H9 (cell line): ENCODE measurements at regions not wholly inside any gene's neighbourhood (a gene's known extent, or its start where the extent isn't known, plus 50 kb on each side); places are given as distances from the start of the nearest gene placed in this dataset.

Source experiments
- DNase-seq: peaks from one replicate; pipeline ENCODE4 v3.0.0-alpha.2; 2017
- H2AFZ ChIP-seq: one replicate; pipeline ENCODE4 v1.6.1; 2013; ENCODE audit warnings: mild to moderate bottlenecking, low read length, control low read depth, moderate library complexity
- H2AK5ac ChIP-seq: 2 replicates; pipeline ENCODE4 v1.6.1; 2013; ENCODE audit warnings: low read length, control low read depth, mixed read lengths; ENCODE audit not compliant: insufficient read length
- H2BK120ac ChIP-seq: one replicate; pipeline ENCODE4 v1.6.1; 2013; ENCODE audit warnings: low read depth, mild to moderate bottlenecking, low read length, control low read depth, inconsistent platforms; ENCODE audit not compliant: poor library complexity, severe bottlenecking
- H2BK12ac ChIP-seq: 2 replicates; pipeline ENCODE4 v1.6.1; 2013; ENCODE audit warnings: low read length, control low read depth, mixed read lengths, low read depth; ENCODE audit not compliant: insufficient read length
- H2BK15ac ChIP-seq: 2 replicates; pipeline ENCODE4 v1.6.1; 2013; ENCODE audit warnings: low read depth, low read length, control low read depth
- H2BK20ac ChIP-seq: one replicate; pipeline ENCODE4 v1.6.1; 2013; ENCODE audit warnings: low read depth, mild to moderate bottlenecking, low read length, control low read depth, inconsistent platforms; ENCODE audit not compliant: poor library complexity, severe bottlenecking
- H2BK5ac ChIP-seq: 2 replicates; pipeline ENCODE4 v1.6.1; 2013; ENCODE audit warnings: low read length, control low read depth, mixed read lengths; ENCODE audit not compliant: insufficient read length
- H3K14ac ChIP-seq: 2 replicates; pipeline ENCODE4 v1.6.1; 2013; ENCODE audit warnings: low read length, control low read depth; ENCODE audit not compliant: insufficient read depth
- H3K18ac ChIP-seq: 2 replicates; pipeline ENCODE4 v1.6.1; 2013; ENCODE audit warnings: low read depth, mild to moderate bottlenecking, mixed read lengths, low read length, control low read depth; ENCODE audit not compliant: insufficient read length
- H3K23ac ChIP-seq: 2 replicates; pipeline ENCODE4 v1.6.1; 2013; ENCODE audit warnings: low read length, control low read depth, mixed read lengths, low read depth; ENCODE audit not compliant: insufficient read length
- H3K23me2 ChIP-seq: 2 replicates; pipeline ENCODE4 v1.6.1; 2013; ENCODE audit warnings: low read depth, mild to moderate bottlenecking, mixed read lengths, low read length, control low read depth; ENCODE audit not compliant: insufficient read length, poor library complexity, severe bottlenecking
- H3K27ac ChIP-seq: 2 replicates; pipeline ENCODE4 v1.5.1; 2013; ENCODE audit warnings: low read length, control low read depth, mixed read lengths, low read depth; ENCODE audit not compliant: insufficient read length
- H3K27me3 ChIP-seq: 2 replicates; pipeline ENCODE4 v1.6.1; 2013; ENCODE audit warnings: low read length, control low read depth, inconsistent platforms; ENCODE audit not compliant: insufficient read depth
- H3K4ac ChIP-seq: 2 replicates; pipeline ENCODE4 v1.6.1; 2013; ENCODE audit warnings: low read depth, mild to moderate bottlenecking, control low read depth, inconsistent platforms, low read length, moderate library complexity
- H3K4me1 ChIP-seq: 2 replicates; pipeline ENCODE4 v1.6.1; 2013; ENCODE audit warnings: low read length, control low read depth, inconsistent platforms; ENCODE audit not compliant: insufficient read depth
- H3K4me2 ChIP-seq: 2 replicates; pipeline ENCODE4 v1.6.1; 2013; ENCODE audit warnings: low read length, control low read depth, mixed read lengths; ENCODE audit not compliant: insufficient read length, insufficient read depth
- H3K56ac ChIP-seq: 2 replicates; pipeline ENCODE4 v1.6.1; 2013; ENCODE audit warnings: low read depth, mild to moderate bottlenecking, mixed read lengths, low read length, control low read depth; ENCODE audit not compliant: insufficient read length
- H3K79me1 ChIP-seq: 2 replicates; pipeline ENCODE4 v1.6.1; 2013; ENCODE audit warnings: low read depth, mild to moderate bottlenecking, moderate library complexity, low read length, control low read depth, inconsistent platforms; ENCODE audit not compliant: insufficient read depth, poor library complexity, severe bottlenecking
- H3K79me2 ChIP-seq: 2 replicates; pipeline ENCODE4 v1.6.1; 2013; ENCODE audit warnings: low read length, control low read depth, inconsistent platforms; ENCODE audit not compliant: insufficient read depth
- H3K9ac ChIP-seq: 2 replicates; pipeline ENCODE4 v1.6.1; 2013; ENCODE audit warnings: low read length, control low read depth, mixed read lengths; ENCODE audit not compliant: insufficient read length; ENCODE audit errors: extremely low read depth
- H3K9me3 ChIP-seq: one replicate; pipeline ENCODE4 v1.6.1; 2013; ENCODE audit warnings: low read depth, low read length, inconsistent platforms; ENCODE audit not compliant: control insufficient read depth
- H3T11ph ChIP-seq: one replicate; pipeline ENCODE4 v1.6.1; 2013; ENCODE audit warnings: mild to moderate bottlenecking, low read length, control low read depth, inconsistent platforms
- H4K20me1 ChIP-seq: one replicate; pipeline ENCODE4 v1.6.1; 2013; ENCODE audit not compliant: control insufficient read depth, insufficient read length, insufficient read depth
- H4K5ac ChIP-seq: 2 replicates; pipeline ENCODE4 v1.6.1; 2013; ENCODE audit warnings: low read depth, mild to moderate bottlenecking, mixed read lengths, low read length, control low read depth; ENCODE audit not compliant: insufficient read length
- H4K8ac ChIP-seq: replicated peaks from 2 replicates; pipeline ENCODE4 v1.6.1; 2013; ENCODE audit warnings: low read length, control low read depth, mixed read lengths, low read depth; ENCODE audit not compliant: insufficient read length
- H4K91ac ChIP-seq: 2 replicates; pipeline ENCODE4 v1.6.1; 2013; ENCODE audit warnings: low read depth, mild to moderate bottlenecking, moderate library complexity, mixed read lengths, low read length, control low read depth; ENCODE audit not compliant: insufficient read length
- H3K27ac Mint-ChIP-seq, 3 experiments: 2 replicates in 2 of 3; 3 replicates in 1 of 3; pipeline ENCODE4 v1.8.0; 2020 to 2021; ENCODE audit warnings: mixed read lengths in 3 of 3, mild to moderate bottlenecking in 1 of 3, moderate library complexity in 1 of 3
- H3K27me3 Mint-ChIP-seq: 2 replicates; pipeline ENCODE4 v1.8.0; 2021; ENCODE audit warnings: low read depth, mild to moderate bottlenecking, moderate library complexity, mixed read lengths
- H3K36me3 Mint-ChIP-seq, 3 experiments: 2 replicates in 2 of 3; 3 replicates in 1 of 3; pipeline ENCODE4 v1.8.0; 2020 to 2021; ENCODE audit warnings: low read depth in 3 of 3, mixed read lengths in 3 of 3; ENCODE audit not compliant: insufficient read depth in 1 of 3
- H3K4me1 Mint-ChIP-seq, 2 experiments: 2 replicates each; pipeline ENCODE4 v1.8.0; 2020; ENCODE audit warnings: mixed read lengths in 2 of 2
- H3K4me3 Mint-ChIP-seq, 2 experiments: 2 replicates in 1 of 2; 3 replicates in 1 of 2; pipeline ENCODE4 v1.8.0; 2020 to 2021; ENCODE audit warnings: mild to moderate bottlenecking in 2 of 2, mixed read lengths in 2 of 2, moderate library complexity in 1 of 2
- H3K9me3 Mint-ChIP-seq, 2 experiments: 2 replicates in 1 of 2; 3 replicates in 1 of 2; pipeline ENCODE4 v1.8.0; 2020; ENCODE audit warnings: mild to moderate bottlenecking in 2 of 2, mixed read lengths in 2 of 2, moderate library complexity in 1 of 2
- WGBS: extraction: QIAGEN DNeasy Blood & Tissue Kit; methylation state at CpG from one replicate; pipeline ENCODE4 v1.1.7; 2013; ENCODE audit warnings: missing lambda C conversion rate, low lambda C conversion rate, mixed read lengths; ENCODE audit not compliant: insufficient read length; ENCODE audit errors: extremely low coverage; 5-methylcytosine and 5-hydroxymethylcytosine counted together
- TF ChIP-seq, protein P1 (sequence below): fragments of 200-600 bp; sonication (generic); conservative IDR thresholded peaks from 3 replicates; pipeline ENCODE4 v1.8.0; 2021; ENCODE audit warnings: antibody characterized with exemption, mild to moderate bottlenecking

DNA sequence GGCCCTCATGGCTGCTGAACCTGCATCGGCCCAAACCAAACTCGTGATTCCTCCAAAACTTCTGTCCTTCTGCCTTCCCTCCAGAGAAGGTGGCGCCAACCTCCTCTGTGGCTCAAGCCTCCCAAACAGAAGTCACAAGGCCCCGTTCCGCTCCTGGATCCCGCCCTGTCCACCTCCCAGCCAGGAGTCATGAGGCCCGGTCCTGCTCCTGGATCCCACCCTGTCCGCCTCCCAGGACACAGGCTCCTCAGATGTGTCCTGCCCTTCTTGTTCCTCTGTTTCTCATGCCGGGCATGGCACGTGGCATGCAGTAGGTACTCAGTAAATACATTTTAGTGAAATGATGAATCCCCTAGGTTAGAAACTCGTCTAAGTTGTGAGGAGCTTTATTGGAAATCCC lies 94.2 kb upstream of the SFSWAP start:
- no peaks in the 10 kb centered on the region for H4K20me1 ChIP-seq
- H2BK120ac ChIP-seq: no peak overlapping the region
- H2BK15ac ChIP-seq: no peak overlapping the region
- no peak overlapping the region for H3T11ph ChIP-seq
- TF ChIP-seq, protein P1, sequence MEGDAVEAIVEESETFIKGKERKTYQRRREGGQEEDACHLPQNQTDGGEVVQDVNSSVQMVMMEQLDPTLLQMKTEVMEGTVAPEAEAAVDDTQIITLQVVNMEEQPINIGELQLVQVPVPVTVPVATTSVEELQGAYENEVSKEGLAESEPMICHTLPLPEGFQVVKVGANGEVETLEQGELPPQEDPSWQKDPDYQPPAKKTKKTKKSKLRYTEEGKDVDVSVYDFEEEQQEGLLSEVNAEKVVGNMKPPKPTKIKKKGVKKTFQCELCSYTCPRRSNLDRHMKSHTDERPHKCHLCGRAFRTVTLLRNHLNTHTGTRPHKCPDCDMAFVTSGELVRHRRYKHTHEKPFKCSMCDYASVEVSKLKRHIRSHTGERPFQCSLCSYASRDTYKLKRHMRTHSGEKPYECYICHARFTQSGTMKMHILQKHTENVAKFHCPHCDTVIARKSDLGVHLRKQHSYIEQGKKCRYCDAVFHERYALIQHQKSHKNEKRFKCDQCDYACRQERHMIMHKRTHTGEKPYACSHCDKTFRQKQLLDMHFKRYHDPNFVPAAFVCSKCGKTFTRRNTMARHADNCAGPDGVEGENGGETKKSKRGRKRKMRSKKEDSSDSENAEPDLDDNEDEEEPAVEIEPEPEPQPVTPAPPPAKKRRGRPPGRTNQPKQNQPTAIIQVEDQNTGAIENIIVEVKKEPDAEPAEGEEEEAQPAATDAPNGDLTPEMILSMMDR: no peak
- Mint-ChIP-seq H3K27me3 (peaks cover 12% of the 10 kb centered on the region), H3K4me1 (peaks cover 24 to 39% of the 10 kb centered on the region in 2 experiments), H3K9me3 (no peaks in the 10 kb centered on the region), H3K27ac (no peak overlapping the region; a peak in 1 of 7 replicates), H3K4me3 (no peak overlapping the region), H3K36me3 (no peaks in the 10 kb centered on the region)
- H3K9me3 ChIP-seq: no peaks in the 10 kb centered on the region
- peaks cover 12% of the 10 kb centered on the region; the same call in 1 of the 2 replicates for H3K4me1 ChIP-seq
- H3K14ac ChIP-seq: no peak overlapping the region
- no peak overlapping the region for H4K8ac ChIP-seq
- no peaks in the 10 kb centered on the region for H3K23me2 ChIP-seq
- no peak overlapping the region for H2BK12ac ChIP-seq
- no peak overlapping the region for H2AK5ac ChIP-seq
- no peak for DNase-seq
- no peak overlapping the region for H2BK5ac ChIP-seq
- H3K27me3 ChIP-seq: no peaks in the 10 kb centered on the region
- H2BK20ac ChIP-seq: no peak overlapping the region
- no peak overlapping the region for H3K56ac ChIP-seq
- no peak overlapping the region for H3K18ac ChIP-seq
- no peak overlapping the region for H4K5ac ChIP-seq
- no peaks in the 10 kb centered on the region for H3K79me2 ChIP-seq
- H3K79me1 ChIP-seq: no peaks in the 10 kb centered on the region
- H3K9ac ChIP-seq: no peak overlapping the region
- no peak overlapping the region for H4K91ac ChIP-seq
- H2AFZ ChIP-seq: no peak overlapping the region
- H3K4ac ChIP-seq: no peak overlapping the region
- no peak overlapping the region for H3K27ac ChIP-seq
- no peak overlapping the region for H3K4me2 ChIP-seq
- no peak overlapping the region for H3K23ac ChIP-seq
- no CpG with 5 or more reads among the region's 11 CpGs for WGBS
